Subcutaneous abdominal adipose tissue (tissue), 5 donors: ENCODE measurements at regions not wholly inside any gene's neighbourhood (a gene's known extent, or its start where the extent isn't known, plus 50 kb on each side); places are given as distances from the start of the nearest gene placed in this dataset.

Experiments used
- H3K27ac ChIP-seq: one replicate; pipeline ENCODE4 v1.7.0; 2013; ENCODE audit warnings: low read depth, mild to moderate bottlenecking, inconsistent platforms, low read length, moderate library complexity
- H3K27me3 ChIP-seq, 5 donors: one replicate each; pipeline ENCODE4 v1.7.0; 2013; ENCODE audit warnings: low read length in 5 of 5, inconsistent platforms in 1 of 5; ENCODE audit not compliant: control insufficient read depth in 5 of 5, insufficient read depth in 4 of 5
- H3K36me3 ChIP-seq, 5 donors: one replicate each; pipeline ENCODE4 v1.7.0; 2013; ENCODE audit warnings: low read length in 5 of 5; ENCODE audit not compliant: control insufficient read depth in 5 of 5, insufficient read depth in 5 of 5
- H3K4me1 ChIP-seq, 5 donors: one replicate each; pipeline ENCODE4 v1.7.0; 2013; ENCODE audit warnings: low read length in 5 of 5, mild to moderate bottlenecking in 3 of 5, moderate library complexity in 1 of 5; ENCODE audit not compliant: control insufficient read depth in 5 of 5, insufficient read depth in 5 of 5
- H3K4me3 ChIP-seq, 5 donors: one replicate each; pipeline ENCODE4 v1.7.0; 2013; ENCODE audit warnings: low read length in 5 of 5, low read depth in 1 of 5
- H3K9ac ChIP-seq, 5 donors: one replicate each; pipeline ENCODE4 v1.7.0; 2013; ENCODE audit warnings: low read length in 5 of 5, mild to moderate bottlenecking in 4 of 5, moderate library complexity in 3 of 5
- H3K9me3 ChIP-seq, 5 donors: one replicate each; pipeline ENCODE4 v1.7.0; 2013; ENCODE audit warnings: low read length in 5 of 5; ENCODE audit not compliant: control insufficient read depth in 5 of 5
- donor health status: healthy.
- donor health status: healthy.
- donor health status: healthy.
- donor health status: healthy.
- donor health status: healthy.

GRCh38 chr18:47605093-47605492, 325.4 kb downstream of the SMAD2 start:
- H3K27ac ChIP-seq: no peak overlapping the region
- H3K27me3 ChIP-seq: peaks cover 0 to 2% (median 0%) of the 10 kb centered on the region in 5 donors
- H3K4me1 ChIP-seq: no peaks in the 10 kb centered on the region

GRCh38 chr18:47604021-47604420, 326.4 kb downstream of the SMAD2 start:
- Histone ChIP-seq H3K36me3 (no peaks in the 10 kb centered on the region), H3K27ac (no peak overlapping the region), H3K9ac (no peak overlapping the region), H3K27me3 (peaks cover 0 to 2% (median 0%) of the 10 kb centered on the region in 5 donors), H3K9me3 (no peaks in the 10 kb centered on the region), H3K4me3 (no peak overlapping the region), H3K4me1 (no peaks in the 10 kb centered on the region)

More at GRCh38 chr18:47605093-47605492, 325.4 kb downstream of the SMAD2 start:
- no peaks in the 10 kb centered on the region for H3K9me3 ChIP-seq
- no peak overlapping the region for H3K4me3 ChIP-seq
- no peak overlapping the region for H3K9ac ChIP-seq
- no peaks in the 10 kb centered on the region for H3K36me3 ChIP-seq

- Histone ChIP-seq H3K9me3 (no peaks in the 10 kb centered on the region), H3K9ac (no peak overlapping the region), H3K4me1 (no peaks in the 10 kb centered on the region), H3K27me3 (peaks cover 0 to 2% (median 0%) of the 10 kb centered on the region in 5 donors), H3K27ac (no peak overlapping the region), H3K36me3 (no peaks in the 10 kb centered on the region), H3K4me3 (no peak overlapping the region)
These were observed 327.3 kb downstream of the SMAD2 start for GRCh38 chr18:47603158-47603557.

- Histone ChIP-seq H3K4me1 (no peaks in the 10 kb centered on the region), H3K4me3 (no peak overlapping the region), H3K36me3 (no peaks in the 10 kb centered on the region), H3K27me3 (peaks cover 0 to 2% (median 0%) of the 10 kb centered on the region in 5 donors), H3K9me3 (no peaks in the 10 kb centered on the region), H3K27ac (no peak overlapping the region), H3K9ac (no peak overlapping the region)
These were observed 328.1 kb downstream of the SMAD2 start for GRCh38 chr18:47602273-47602897.

- Histone ChIP-seq H3K9me3 (no peaks in the 10 kb centered on the region), H3K4me1 (no peaks in the 10 kb centered on the region), H3K9ac (no peak overlapping the region), H3K27me3 (peaks cover 0 to 2% (median 0%) of the 10 kb centered on the region in 5 donors), H3K27ac (no peak overlapping the region), H3K4me3 (no peak overlapping the region), H3K36me3 (no peaks in the 10 kb centered on the region)
These were observed 328.7 kb downstream of the SMAD2 start for GRCh38 chr18:47601581-47602272.

GRCh38 chr18:47595831-47596501, 334.5 kb downstream of the SMAD2 start:
- no peaks in the 10 kb centered on the region for H3K36me3 ChIP-seq
- peaks cover 0 to 11% (median 5%) of the 10 kb centered on the region in 5 donors for H3K9me3 ChIP-seq
- no peak overlapping the region for H3K27ac ChIP-seq
- no peak overlapping the region for H3K4me3 ChIP-seq
- peaks cover 0 to 7% (median 0%) of the 10 kb centered on the region in 5 donors for H3K4me1 ChIP-seq
- no peak overlapping the region for H3K9ac ChIP-seq
- peaks cover 16 to 28% (median 26%) of the 10 kb centered on the region in 5 donors for H3K27me3 ChIP-seq

GRCh38 chr18:47594621-47595086, 335.8 kb downstream of the SMAD2 start:
- Histone ChIP-seq H3K4me3 (no peak overlapping the region), H3K9me3 (peaks cover 0 to 11% (median 5%) of the 10 kb centered on the region in 5 donors), H3K9ac (no peak overlapping the region), H3K36me3 (no peaks in the 10 kb centered on the region), H3K27me3 (peaks cover 16 to 30% (median 26%) of the 10 kb centered on the region in 5 donors), H3K27ac (no peak overlapping the region), H3K4me1 (peaks cover 0 to 7% (median 0%) of the 10 kb centered on the region in 5 donors)

GRCh38 chr18:47593744-47594472, 336.6 kb downstream of the SMAD2 start:
- Histone ChIP-seq H3K27me3 (peaks cover 16 to 30% (median 26%) of the 10 kb centered on the region in 5 donors), H3K36me3 (no peaks in the 10 kb centered on the region), H3K9ac (no peak overlapping the region), H3K4me3 (no peak overlapping the region), H3K27ac (no peak overlapping the region), H3K9me3 (peaks cover 0 to 11% (median 5%) of the 10 kb centered on the region in 5 donors), H3K4me1 (peaks cover 0 to 7% (median 0%) of the 10 kb centered on the region in 5 donors)

- no peaks in the 10 kb centered on the region for H3K36me3 ChIP-seq
- H3K27ac ChIP-seq: no peak overlapping the region
- peaks cover 0 to 7% (median 0%) of the 10 kb centered on the region in 5 donors for H3K4me1 ChIP-seq
- peaks cover 16 to 30% (median 21%) of the 10 kb centered on the region in 5 donors for H3K27me3 ChIP-seq
- no peak overlapping the region for H3K9ac ChIP-seq
- peaks cover 0 to 11% (median 5%) of the 10 kb centered on the region in 5 donors for H3K9me3 ChIP-seq
- H3K4me3 ChIP-seq: no peak overlapping the region
These were observed 339.0 kb downstream of the SMAD2 start for GRCh38 chr18:47591429-47591828.
